ENCODE measurements at regions not wholly inside any gene's neighbourhood (a gene's known extent, or its start where the extent isn't known, plus 50 kb on each side); places are given as distances from the start of the nearest gene placed in this dataset.
"Not testable (repeated sequence)": the region's sequence is repeated elsewhere in the genome, so short reads cannot be mapped to it uniquely, and the experiment has no call there.

- DNase-seq = no peak
These were observed 65.2 kb downstream of the DMRT2 start for GRCh38 chr9:1115370-1115769.

GRCh38 chr9:1117439-1117838, 67.3 kb downstream of the DMRT2 start:
- no peak for DNase-seq

- no peak for DNase-seq
These were observed 70.5 kb downstream of the DMRT2 start for GRCh38 chr9:1120500-1121165.

- no peak for DNase-seq
These were observed 75.6 kb downstream of the DMRT2 start for GRCh38 chr9:1125741-1126140.

- no peak for DNase-seq
These were observed 77.9 kb downstream of the DMRT2 start for GRCh38 chr9:1128046-1128445.

GRCh38 chr9:1129382-1129781, 79.2 kb downstream of the DMRT2 start:
- no peak for DNase-seq

GRCh38 chr9:1140057-1140456, 89.9 kb downstream of the DMRT2 start:
- DNase-seq = no peak

GRCh38 chr9:1151691-1152090, 101.5 kb downstream of the DMRT2 start:
- DNase-seq = no peak

- no peak for DNase-seq
These were observed 102.0 kb downstream of the DMRT2 start for GRCh38 chr9:1152171-1152570.

GRCh38 chr9:1154739-1155138, 104.6 kb downstream of the DMRT2 start:
- no peak for DNase-seq

- DNase-seq = no peak
These were observed 105.4 kb downstream of the DMRT2 start for GRCh38 chr9:1155602-1156001.

GRCh38 chr9:1156794-1157550, 106.8 kb downstream of the DMRT2 start:
- DNase-seq = no peak

- DNase-seq = no peak
These were observed 107.7 kb downstream of the DMRT2 start for GRCh38 chr9:1157836-1158235.

GRCh38 chr9:1170918-1171317, 120.8 kb downstream of the DMRT2 start:
- no peak for DNase-seq

GRCh38 chr9:1171546-1171945, 121.4 kb downstream of the DMRT2 start:
- no peak for DNase-seq

GRCh38 chr9:1173211-1173610, 123.1 kb downstream of the DMRT2 start:
- DNase-seq = no peak

- DNase-seq = no peak
These were observed 123.8 kb downstream of the DMRT2 start for GRCh38 chr9:1173993-1174392.

- no peak for DNase-seq
These were observed 129.2 kb downstream of the DMRT2 start for GRCh38 chr9:1179366-1179765.

- DNase-seq = no peak
These were observed 134.0 kb downstream of the DMRT2 start for GRCh38 chr9:1184146-1184545.

GRCh38 chr9:1187137-1187536, 137.0 kb downstream of the DMRT2 start:
- DNase-seq = not testable (repeated sequence)

- not testable (repeated sequence) for DNase-seq
These were observed 145.5 kb downstream of the DMRT2 start for GRCh38 chr9:1195636-1196035.

GRCh38 chr9:1198085-1198484, 147.9 kb downstream of the DMRT2 start:
- no peak for DNase-seq

- no peak for DNase-seq
These were observed 150.7 kb downstream of the DMRT2 start for GRCh38 chr9:1200847-1201251.

GRCh38 chr9:1201262-1201661, 151.1 kb downstream of the DMRT2 start:
- DNase-seq = no peak

GRCh38 chr9:1201901-1202300, 151.7 kb downstream of the DMRT2 start:
- no peak for DNase-seq

All from activated CD4-positive, alpha-beta T cell treated with anti-CD3 and anti-CD28 coated beads, Interleukin-2, Interleukin-6, amounts not matched to agents 100 ng/mL and 50 ng/mL, durations not matched to agents 16 hours and 8 hours (primary cell).